Eye (tissue), 1 donor: ENCODE measurements at regions not wholly inside any gene's neighbourhood (a gene's known extent, or its start where the extent isn't known, plus 50 kb on each side); places are given as distances from the start of the nearest gene placed in this dataset.
A peak's percentile ranks its signal among the peaks of the same experiment; 100 is the strongest.
"Not testable (repeated sequence)": the region's sequence is repeated elsewhere in the genome, so short reads cannot be mapped to it uniquely, and the experiment has no call there.

Experiments used
- DNase-seq: peaks from one replicate; pipeline ENCODE4 v3.0.0-alpha.2; 2015

- DNase-seq = peak; percentile 93
Measured at GRCh38 chr6:156687789-156688619, 89.2 kb upstream of the ARID1B start.

DNA sequence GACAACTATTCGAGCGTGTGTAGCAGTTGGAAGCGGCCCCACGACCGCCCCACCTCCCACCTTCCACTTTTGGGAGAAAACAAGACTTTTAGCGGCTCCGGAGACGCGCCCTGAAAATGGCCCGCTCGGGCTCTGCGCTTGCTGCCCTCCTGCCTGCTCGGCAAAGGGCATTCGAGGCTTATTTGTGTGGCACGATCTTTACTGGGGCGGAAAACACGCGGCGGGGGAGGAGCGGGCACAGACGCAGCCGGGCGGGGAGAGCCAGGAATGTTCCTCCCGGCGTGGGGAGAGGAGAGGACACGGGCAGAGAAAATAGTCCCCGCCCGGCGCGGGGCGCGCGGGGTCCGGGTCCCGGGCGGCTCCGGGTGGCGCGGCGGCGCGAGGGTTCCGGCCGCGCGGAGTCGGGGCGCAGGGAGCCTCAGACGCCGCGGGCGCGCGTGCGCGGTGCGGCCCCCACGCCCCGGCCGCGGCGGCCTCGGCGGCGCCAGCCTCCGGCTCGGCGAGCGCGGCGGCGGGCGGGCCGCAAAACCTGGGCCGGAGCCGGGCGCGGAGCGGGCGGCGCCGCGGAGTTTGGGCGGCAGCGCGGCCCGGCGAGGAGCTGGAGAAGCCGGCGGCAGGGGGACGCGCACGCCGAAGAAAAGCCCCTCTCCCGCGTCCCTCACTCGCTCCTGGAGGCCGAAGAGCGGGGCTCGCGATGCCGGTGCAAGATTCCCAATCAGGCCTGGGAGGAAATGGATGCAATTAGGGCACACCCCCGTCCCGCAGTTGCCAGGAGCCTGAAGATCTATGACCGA, 90.0 kb upstream of the ARID1B start:
- DNase-seq = peak; percentile 93

DNA sequence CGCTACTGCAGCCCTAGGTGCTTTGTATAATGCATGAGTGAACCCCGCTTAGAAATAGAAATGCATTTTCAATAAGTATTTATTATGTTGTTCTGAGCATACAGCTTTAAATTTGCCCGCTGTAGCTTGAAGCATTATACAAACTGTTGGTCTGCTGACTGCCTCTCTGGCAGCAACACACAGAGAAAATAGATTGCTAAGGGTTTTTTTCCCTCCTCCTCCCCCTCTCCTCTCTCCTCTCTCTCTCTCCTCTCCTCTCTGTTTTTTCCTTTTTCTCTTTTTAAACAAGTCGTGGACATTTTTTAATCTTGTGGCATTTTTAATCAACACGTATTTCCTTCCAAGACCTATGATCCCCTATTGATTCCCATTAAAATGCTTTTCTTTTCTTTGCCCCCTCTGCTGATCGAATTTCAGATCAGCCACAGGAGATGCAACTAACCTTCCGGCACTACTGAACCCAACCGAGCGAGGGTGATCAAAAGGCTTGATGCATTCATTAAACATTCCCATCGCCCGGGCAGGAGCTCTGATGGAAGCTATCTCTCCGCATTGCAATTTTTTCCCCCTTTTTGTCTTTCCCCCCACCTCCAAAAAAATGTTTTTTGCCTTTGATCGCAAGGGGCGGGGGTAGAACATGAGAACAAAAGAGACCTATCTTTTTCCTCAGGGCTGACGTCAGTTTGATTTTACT, 90.7 kb upstream of the ARID1B start:
- peak; percentile 97 for DNase-seq

DNA sequence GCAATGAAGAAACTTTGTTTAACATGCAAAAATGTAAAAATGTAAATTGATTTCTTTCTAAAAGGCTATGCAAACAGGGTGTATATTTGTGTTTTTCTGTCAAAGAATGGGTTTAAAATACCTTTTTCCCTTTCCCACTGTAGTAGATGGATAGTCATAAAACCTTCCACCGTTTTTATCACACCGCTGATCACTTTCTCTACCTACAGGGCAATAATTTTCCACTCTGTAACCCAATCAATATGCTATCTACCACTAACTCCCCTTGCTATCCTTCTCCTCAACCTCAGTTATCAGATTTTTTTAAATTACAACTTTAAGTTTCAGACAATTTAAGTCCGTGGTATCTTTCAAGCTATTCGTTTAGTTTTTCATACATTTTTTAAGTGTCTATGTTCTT, 91.4 kb upstream of the ARID1B start:
- no peak for DNase-seq

DNA sequence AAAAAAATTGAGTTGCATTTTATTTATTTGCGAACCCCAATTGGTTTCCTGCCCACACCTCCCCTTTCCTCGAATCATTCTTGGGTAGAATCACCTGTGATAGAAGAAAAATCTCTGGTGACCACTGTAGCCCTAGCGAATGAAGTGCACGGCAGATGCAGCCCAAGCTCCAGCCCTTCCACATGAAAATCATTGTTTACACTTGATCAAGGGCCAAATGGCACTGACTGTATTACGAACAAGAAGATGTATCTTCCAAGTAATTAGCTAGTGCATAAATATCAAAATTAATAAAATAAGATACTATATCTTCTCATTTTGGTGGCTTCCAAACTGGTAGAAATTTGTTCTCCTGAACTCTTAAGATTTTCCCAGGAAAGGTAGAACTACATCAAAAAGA, 93.4 kb upstream of the ARID1B start:
- no peak for DNase-seq

GRCh38 chr6:156676721-156677120, 100.5 kb upstream of the ARID1B start:
- DNase-seq = no peak

- no peak for DNase-seq
Measured at GRCh38 chr6:156674197-156674596, 103.0 kb upstream of the ARID1B start.

GRCh38 chr6:156670097-156670496, 107.1 kb upstream of the ARID1B start:
- DNase-seq = not testable (repeated sequence)

DNA sequence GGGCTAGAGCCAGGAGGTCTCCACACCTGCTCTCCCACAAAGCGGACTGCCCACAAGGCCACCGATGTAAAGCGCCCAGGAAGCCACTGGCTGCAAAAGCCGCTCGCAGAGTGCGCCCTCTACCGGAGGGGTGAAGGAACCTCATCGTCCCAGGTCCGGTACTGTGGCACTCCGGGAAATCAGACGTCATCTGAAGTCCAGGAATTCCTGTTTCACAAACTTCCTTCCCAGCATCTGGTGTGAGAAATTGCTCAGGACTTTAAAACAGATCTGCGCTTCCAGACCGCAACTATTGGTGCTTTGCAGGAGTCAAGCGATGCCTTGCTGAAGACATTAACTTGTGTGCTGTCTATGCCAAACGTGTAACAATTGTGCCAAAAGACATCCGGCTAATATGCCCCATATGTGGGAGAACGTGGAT, 115.1 kb upstream of the ARID1B start:
- DNase-seq = peak; percentile 45

- no peak for DNase-seq
Measured at GRCh38 chr6:156660389-156660788, 116.8 kb upstream of the ARID1B start.

DNA sequence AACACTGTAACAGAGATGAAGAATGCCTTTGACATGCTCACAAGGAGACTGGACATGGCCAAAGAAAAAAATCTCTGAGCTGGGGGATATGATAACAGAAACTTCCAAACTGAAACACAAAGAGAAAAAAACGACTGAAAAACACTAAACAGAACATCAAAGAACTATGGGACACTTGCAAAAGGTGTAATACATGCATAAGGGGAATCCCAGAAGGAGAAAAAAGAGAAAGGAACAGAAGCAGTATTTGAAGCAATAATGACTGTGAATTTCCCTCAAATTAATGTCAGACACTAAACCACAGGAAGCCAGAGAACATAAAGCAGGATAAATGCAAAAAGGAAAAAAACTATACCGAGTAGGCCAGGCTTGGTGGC, 117.4 kb upstream of the ARID1B start:
- no peak for DNase-seq

- no peak for DNase-seq
Measured at GRCh38 chr6:156658966-156659821, 118.0 kb upstream of the ARID1B start.

DNA sequence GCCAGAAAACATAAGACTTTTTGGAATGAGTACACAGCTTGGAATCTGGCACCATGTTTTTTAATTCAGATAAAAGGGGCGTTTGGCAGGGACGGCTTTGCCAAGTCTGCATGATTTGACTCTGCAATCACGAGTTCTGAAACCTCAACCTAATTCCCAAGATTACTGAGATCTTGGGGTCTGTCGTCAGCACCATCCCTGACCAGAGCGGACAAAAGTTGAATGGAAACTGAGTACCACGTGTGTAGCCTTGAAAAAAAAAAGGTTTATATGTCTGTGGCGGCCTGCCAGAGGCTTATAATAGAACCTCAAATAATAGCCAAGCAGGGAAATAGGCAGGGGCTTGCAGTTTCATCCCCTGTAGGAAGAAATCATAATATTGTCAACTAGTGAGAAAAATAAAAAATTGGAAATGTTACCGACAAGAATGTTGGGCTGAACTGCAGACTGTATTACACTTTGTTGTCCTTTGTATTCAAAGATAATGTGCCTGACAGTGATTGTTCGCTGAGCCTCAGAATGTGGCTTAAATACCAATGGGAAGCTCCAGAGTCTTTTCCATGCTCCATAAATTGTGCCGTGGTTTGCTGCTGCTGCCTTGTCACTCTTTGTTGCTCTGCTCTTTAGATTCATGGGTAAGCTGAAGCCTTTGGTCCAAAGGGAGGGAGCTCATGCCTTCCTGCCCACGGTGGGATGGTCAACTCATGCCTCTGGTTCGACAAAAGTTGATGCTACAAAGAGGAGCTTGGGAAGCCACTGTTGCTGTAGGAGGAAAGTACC, 118.8 kb upstream of the ARID1B start:
- DNase-seq = peak; percentile 79

- peak; percentile 73 for DNase-seq
Measured at GRCh38 chr6:156657296-156657695, 119.9 kb upstream of the ARID1B start.

- DNase-seq = no peak
Measured at GRCh38 chr6:156654919-156655918, 122.0 kb upstream of the ARID1B start.

DNA sequence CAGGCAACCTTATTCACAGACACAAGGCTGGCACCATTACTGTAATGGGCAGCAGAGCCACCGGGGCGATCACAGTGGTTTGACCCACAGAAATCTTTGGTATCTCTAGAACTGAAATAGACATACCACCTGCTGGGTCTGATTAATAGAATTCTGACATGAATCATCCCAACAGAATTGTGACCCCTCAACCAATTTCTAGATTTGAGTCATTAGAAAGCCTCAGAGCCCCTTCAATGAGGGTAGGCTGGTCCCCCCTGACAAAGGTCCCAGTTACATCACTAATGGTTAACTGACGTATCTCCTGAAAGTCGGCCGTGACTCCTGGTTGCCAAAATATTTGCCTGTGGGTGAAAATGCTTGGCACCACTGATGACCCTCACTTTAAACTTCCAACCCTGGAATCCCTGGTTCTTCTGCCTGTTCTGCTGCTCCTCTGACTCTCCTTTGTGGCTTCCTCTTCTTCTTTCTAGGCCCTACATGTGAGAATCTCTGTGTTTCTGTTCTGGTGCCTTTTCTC, 124.9 kb upstream of the ARID1B start:
- DNase-seq = no peak

- DNase-seq = no peak
Measured at GRCh38 chr6:156651486-156651885, 125.7 kb upstream of the ARID1B start.

DNA sequence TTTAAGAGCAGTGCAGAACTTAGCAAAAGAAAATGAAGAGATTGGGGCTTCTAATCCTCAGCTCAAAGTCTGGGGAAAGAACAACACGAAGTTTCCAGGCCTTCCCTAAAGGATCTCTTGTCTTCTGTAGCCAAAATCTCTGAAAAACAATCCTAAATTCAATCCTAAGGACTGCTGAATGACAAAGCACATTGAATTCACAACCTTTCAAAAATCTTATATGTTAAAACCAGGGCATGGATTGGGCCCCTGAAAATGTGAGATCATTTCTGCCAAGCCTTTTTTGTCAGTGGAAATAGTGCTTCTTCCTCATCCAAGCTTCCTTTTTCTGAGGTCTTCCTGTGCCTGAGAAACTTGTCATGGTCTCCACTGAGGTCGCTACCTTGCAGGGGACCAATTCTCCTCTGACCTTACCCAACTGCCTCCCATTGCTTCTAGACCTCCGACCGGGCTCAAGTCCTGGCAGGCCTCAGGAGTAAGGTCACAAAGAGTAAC, 126.2 kb upstream of the ARID1B start:
- DNase-seq = no peak

GRCh38 chr6:156648616-156649015, 128.6 kb upstream of the ARID1B start:
- DNase-seq = peak; percentile 42

DNA sequence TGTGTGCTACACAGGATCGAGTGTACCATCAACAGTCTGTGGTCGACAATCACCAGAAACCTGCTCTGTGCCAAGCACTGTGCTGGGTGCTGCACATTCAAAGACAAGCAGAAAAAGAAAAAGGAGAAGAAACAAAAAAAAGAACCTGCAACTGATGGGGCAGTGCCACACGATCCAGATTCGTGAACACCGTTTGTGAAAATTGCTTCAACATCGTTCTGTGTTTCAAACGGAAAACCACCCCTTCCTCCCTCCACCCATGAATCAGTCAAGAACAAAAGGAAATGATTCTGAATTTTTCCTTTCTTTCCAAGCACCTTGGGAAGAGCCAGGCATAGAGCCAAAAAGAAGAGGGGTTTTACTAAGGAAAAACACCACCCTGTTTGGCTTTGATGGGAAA, 129.2 kb upstream of the ARID1B start:
- no peak for DNase-seq
